NCI-H748 (cell line): ENCODE measurements at regions not wholly inside any gene's neighbourhood (a gene's known extent, or its start where the extent isn't known, plus 50 kb on each side); places are given as distances from the start of the nearest gene placed in this dataset.
"Not testable (repeated sequence)": the region's sequence is repeated elsewhere in the genome, so short reads cannot be mapped to it uniquely, and the experiment has no call there.

ENCODE experiments used
- DNase-seq: peaks from one replicate; lab custom pipeline; 2025; ENCODE audit not compliant: unreplicated experiment; lab: John Stamatoyannopoulos, UW

GRCh38 chr15:22665059-22665702 lies 121.3 kb upstream of the NIPA1 start:
- peak; percentile 27 for DNase-seq

- not testable (repeated sequence) for DNase-seq
Observed at GRCh38 chr15:22665711-22666110, 120.7 kb upstream of the NIPA1 start.

GRCh38 chr15:22684786-22685185 lies 101.7 kb upstream of the NIPA1 start:
- DNase-seq: not testable (repeated sequence)

GRCh38 chr15:22699881-22700280 lies 86.6 kb upstream of the NIPA1 start:
- not testable (repeated sequence) for DNase-seq

GRCh38 chr15:22710831-22711341 lies 75.6 kb upstream of the NIPA1 start:
- DNase-seq: not testable (repeated sequence)

GRCh38 chr15:22713933-22714332 lies 72.5 kb upstream of the NIPA1 start:
- DNase-seq: not testable (repeated sequence)

- DNase-seq: not testable (repeated sequence)
Observed at GRCh38 chr15:22714358-22715132, 71.9 kb upstream of the NIPA1 start.

GRCh38 chr15:22715133-22715845 lies 71.2 kb upstream of the NIPA1 start:
- DNase-seq: not testable (repeated sequence)

- DNase-seq: not testable (repeated sequence)
Observed at GRCh38 chr15:22719980-22720379, 66.5 kb upstream of the NIPA1 start.

GRCh38 chr15:22726104-22726503 lies 60.3 kb upstream of the NIPA1 start:
- DNase-seq: not testable (repeated sequence)

- not testable (repeated sequence) for DNase-seq
Observed at GRCh38 chr15:22735067-22735466, 51.4 kb upstream of the NIPA1 start.

GRCh38 chr15:22735781-22736180 lies 50.7 kb upstream of the NIPA1 start:
- no peak for DNase-seq

GRCh38 chr15:22736200-22736599 lies 50.2 kb upstream of the NIPA1 start:
- not testable (repeated sequence) for DNase-seq
